ENCODE measurements at regions not wholly inside any gene's neighbourhood (a gene's known extent, or its start where the extent isn't known, plus 50 kb on each side); places are given as distances from the start of the nearest gene placed in this dataset.

DNA sequence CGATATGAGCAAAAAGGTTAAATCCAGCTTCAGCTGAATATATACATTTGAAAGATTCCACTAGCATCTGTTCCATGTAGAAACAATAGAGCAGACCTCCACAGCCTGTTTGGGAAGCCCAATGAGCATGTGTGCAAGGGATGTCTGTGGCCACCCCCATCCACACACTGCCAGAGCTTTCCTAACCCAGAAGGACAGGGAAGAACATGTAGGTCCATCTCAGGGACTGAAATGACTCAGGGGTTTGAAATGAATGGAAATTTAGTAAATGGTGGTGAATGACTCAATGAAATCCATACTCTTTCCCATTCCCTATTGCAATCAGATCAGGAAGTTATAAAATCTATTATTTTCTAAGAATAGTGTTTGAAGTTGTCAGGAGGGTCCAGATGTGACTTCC lies 397.2 kb downstream of the DUSP10 start (continued):
- TF ChIP-seq MYC (IDR thresholded peaks at IDR 0.05; ENCODE audit: insufficient read depth, insufficient read length, insufficient replicate concordance, low read length, severe bottlenecking) (no peak), NR2C1 (IDR thresholded peaks at IDR 0.05) (no peak), ZBED1 (IDR thresholded peaks at IDR 0.05; ENCODE audit: borderline replicate concordance) (no peak), MEF2A (IDR thresholded peaks at IDR 0.05; ENCODE audit: insufficient read depth, low read depth, low read length) (no peak), BHLHE40 (IDR thresholded peaks at IDR 0.05; ENCODE audit: borderline replicate concordance in 1 of 2, low read depth in 2 of 2, low read length in 1 of 2) (no peak), RFX5 (IDR thresholded peaks at IDR 0.05; ENCODE audit: low read depth, low read length) (no peak), TCF3 (IDR thresholded peaks at IDR 0.05; ENCODE audit: borderline replicate concordance, insufficient read depth, low read depth, low read length) (no peak), MTA2 (IDR thresholded peaks at IDR 0.05; ENCODE audit: low read depth) (no peak), SMAD1 (IDR thresholded peaks at IDR 0.05; ENCODE audit: low read depth, partially characterized antibody) (no peak)

GRCh38 chr1:221347706-221348105 lies 394.2 kb downstream of the DUSP10 start:
- no peak overlapping the region for H2AFZ ChIP-seq (ENCODE audit: control insufficient read depth, low read depth, low read length)
- FAIRE-seq: no peak
- H3K4me2 ChIP-seq (ENCODE audit: control insufficient read depth, insufficient read depth): no peak overlapping the region
- ChIA-PET CTCF (no interaction called here), RAD21 (ENCODE audit: unreplicated experiment) (no interaction called here), POLR2A (no interaction called here), SMC1A (ENCODE audit: uncharacterized antibody, unreplicated experiment) (no interaction called here)
- TF ChIP-seq BRCA1 (IDR thresholded peaks at IDR 0.05; ENCODE audit: low read depth, low read length) (no peak), BCL11A (IDR thresholded peaks at IDR 0.05; ENCODE audit: low read depth, low read length) (no peak), POLR2AphosphoS5 (IDR thresholded peaks at IDR 0.05; ENCODE audit: low read length) (no peak), CHD1 (IDR thresholded peaks at IDR 0.05; ENCODE audit: low read depth, low read length) (no peak), TCF7 (IDR thresholded peaks at IDR 0.05; ENCODE audit: borderline replicate concordance) (no peak), GATAD2B (conservative IDR thresholded peaks at IDR 0.05; ENCODE audit: low read depth) (no peak), CUX1 (IDR thresholded peaks at IDR 0.05; ENCODE audit: insufficient replicate concordance, low read depth, low read length) (no peak), PAX8 (IDR thresholded peaks at IDR 0.05) (no peak)
- no peaks in the 10 kb centered on the region for H3K4me1 ChIP-seq (ENCODE audit: control insufficient read depth, insufficient read depth, low read length)
- no peaks in the 10 kb centered on the region for H3K9me3 ChIP-seq (replicated peaks; ENCODE audit: control insufficient read depth, insufficient read depth, low read length)
- H3K27ac ChIP-seq (ENCODE audit: control insufficient read depth, insufficient read depth): no peak overlapping the region
- H3K9ac ChIP-seq (ENCODE audit: control insufficient read depth, insufficient read depth, low read length): no peak overlapping the region
- no peak overlapping the region for H3K4me3 ChIP-seq
- no peaks in the 10 kb centered on the region for H3K79me2 ChIP-seq (ENCODE audit: control insufficient read depth, insufficient read depth, low read length)
- no peaks in the 10 kb centered on the region for H4K20me1 ChIP-seq (ENCODE audit: control insufficient read depth, insufficient read depth)
- ATAC-seq: no peak
- DNase-seq (ENCODE audit: low read depth, low spot score): no peak
- in situ Hi-C loops (cut with MboI) (no loop called here), intact Hi-C loops (cut with micrococcal nuclease; ENCODE audit: unreplicated experiment) (no loop called here)
- WGBS (ENCODE audit: insufficient coverage, insufficient replicate concordance, low lambda C conversion rate, missing lambda C conversion rate): 0% methylated on average over 2 of the region's 2 CpGs
- no peaks in the 10 kb centered on the region for H3K36me3 ChIP-seq (ENCODE audit: control insufficient read depth in 2 of 2, insufficient read depth in 2 of 2, low read length in 1 of 2)
- BruUV-seq (replicated peaks): no TSS peak
- no peaks in the 10 kb centered on the region for H3K27me3 ChIP-seq (replicated peaks in 1 of 2; ENCODE audit: control insufficient read depth in 2 of 2, insufficient read depth in 2 of 2, low read length in 1 of 2)
